Common myeloid progenitor, CD34-positive (primary cell): ENCODE measurements at regions not wholly inside any gene's neighbourhood (a gene's known extent, or its start where the extent isn't known, plus 50 kb on each side); places are given as distances from the start of the nearest gene placed in this dataset.

Experiments
- CTCF ChIA-PET: fragments of 350-600 bp; sonication (Branson Sonifier 250); formaldehyde crosslinking; loops from one replicate; lab custom pipeline; 2021; ENCODE audit warnings: antibody characterized with exemption; lab: Charles Lee
- POLR2A ChIA-PET: fragments of 350-600 bp; sonication (Branson Sonifier 250); formaldehyde crosslinking; loops from one replicate; lab custom pipeline; 2021; ENCODE audit warnings: antibody characterized with exemption; lab: Charles Lee
- DNase-seq, 3 donors: peaks; one replicate each; pipeline versions ENCODE4 v3.0.0 to v3.0.0-alpha.2; 2013
- H3K27ac ChIP-seq, 2 experiments: 1 replicate in 1 of 2; 2 replicates in 1 of 2; pipeline ENCODE4 v1.7.0; 2013; ENCODE audit warnings: inconsistent platforms in 2 of 2, low read length in 2 of 2, mild to moderate bottlenecking in 2 of 2, low read depth in 1 of 2, moderate library complexity in 1 of 2; ENCODE audit not compliant: severe bottlenecking in 2 of 2, insufficient read depth in 1 of 2, poor library complexity in 1 of 2
- H3K27me3 ChIP-seq, 5 experiments: replicated peaks in 2 of 5; 1 replicate in 3 of 5; 2 replicates in 2 of 5; pipeline versions ENCODE4 v1.6.1 to v1.7.0; 2013; ENCODE audit warnings: low read length in 4 of 5, mild to moderate bottlenecking in 2 of 5, moderate library complexity in 2 of 5, inconsistent platforms in 1 of 5; ENCODE audit not compliant: insufficient read depth in 5 of 5, control insufficient read depth in 4 of 5
- H3K36me3 ChIP-seq, 4 experiments: 1 replicate in 2 of 4; 2 replicates in 2 of 4; pipeline versions ENCODE4 v1.6.1 to v1.7.0; 2013; ENCODE audit warnings: low read length in 3 of 4, control low read depth in 1 of 4, mild to moderate bottlenecking in 1 of 4; ENCODE audit not compliant: control insufficient read depth in 4 of 4, insufficient read depth in 4 of 4
- H3K4me1 ChIP-seq, 4 experiments: 1 replicate in 3 of 4; 2 replicates in 1 of 4; pipeline versions ENCODE4 v1.6.1 to v1.7.1; 2013; ENCODE audit warnings: low read length in 3 of 4, mild to moderate bottlenecking in 3 of 4, control low read depth in 1 of 4, inconsistent platforms in 1 of 4, moderate library complexity in 1 of 4; ENCODE audit not compliant: control insufficient read depth in 4 of 4, insufficient read depth in 4 of 4; ENCODE audit errors: control extremely low read depth in 1 of 4
- H3K4me3 ChIP-seq, 7 experiments: 1 replicate in 4 of 7; 2 replicates in 3 of 7; pipeline versions ENCODE4 v1.5.1 to v1.7.0; 2013; ENCODE audit warnings: mild to moderate bottlenecking in 7 of 7, low read length in 6 of 7, moderate library complexity in 6 of 7, inconsistent platforms in 2 of 7, low read depth in 2 of 7, control low read depth in 1 of 7; ENCODE audit not compliant: insufficient read depth in 4 of 7, control insufficient read depth in 1 of 7; ENCODE audit errors: extremely low read depth in 1 of 7
- H3K9me3 ChIP-seq, 5 experiments: 1 replicate in 4 of 5; 2 replicates in 1 of 5; pipeline versions ENCODE4 v1.6.1 to v1.7.1; 2013; ENCODE audit warnings: low read length in 4 of 5, mild to moderate bottlenecking in 2 of 5, inconsistent platforms in 1 of 5, low read depth in 1 of 5, moderate library complexity in 1 of 5; ENCODE audit not compliant: control insufficient read depth in 4 of 5, insufficient read depth in 2 of 5; ENCODE audit errors: control extremely low read depth in 1 of 5
- WGBS: methylation state at CpG from one replicate; pipeline ENCODE4 v1.1.5; 2013; ENCODE audit not compliant: insufficient coverage; 5-methylcytosine and 5-hydroxymethylcytosine counted together

DNA sequence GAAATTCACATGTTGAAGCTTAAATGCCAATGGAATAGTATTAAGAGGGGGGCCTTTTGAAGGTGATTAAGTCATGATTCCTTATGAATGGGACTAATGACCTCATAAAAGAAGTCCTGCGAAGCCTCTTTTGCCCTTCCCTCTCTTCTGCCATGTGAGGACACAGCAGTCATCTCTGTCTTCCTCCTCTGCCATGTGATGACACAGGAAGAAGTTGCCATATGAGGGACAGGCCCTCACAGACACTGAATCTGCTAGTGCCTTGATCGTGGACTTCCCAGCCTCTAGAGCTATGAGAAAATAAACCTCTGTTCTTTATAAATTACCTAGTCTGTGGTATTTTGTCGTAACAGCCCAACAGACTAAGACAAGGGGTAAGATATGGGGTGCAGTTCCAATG is 100.7 kb downstream of the VCPKMT start:
- peaks cover 0 to 9% (median 3%) of the 10 kb centered on the region in 5 experiments for H3K9me3 ChIP-seq
- WGBS = 100% methylated on average over 2 of the region's 3 CpGs
- H3K4me3 ChIP-seq = no peak overlapping the region
- POLR2A ChIA-PET = no interaction called here
- no peaks in the 10 kb centered on the region for H3K4me1 ChIP-seq
- no peaks in the 10 kb centered on the region for H3K36me3 ChIP-seq
- no peaks in the 10 kb centered on the region for H3K27me3 ChIP-seq
- no peak overlapping the region for H3K27ac ChIP-seq
- CTCF ChIA-PET = interaction anchor here (1.2 kb wide), 1 partner anchor 8 kb away, joined by 5 read pairs; no protein-coding TSS in a partner anchor
- DNase-seq = no peak

DNA sequence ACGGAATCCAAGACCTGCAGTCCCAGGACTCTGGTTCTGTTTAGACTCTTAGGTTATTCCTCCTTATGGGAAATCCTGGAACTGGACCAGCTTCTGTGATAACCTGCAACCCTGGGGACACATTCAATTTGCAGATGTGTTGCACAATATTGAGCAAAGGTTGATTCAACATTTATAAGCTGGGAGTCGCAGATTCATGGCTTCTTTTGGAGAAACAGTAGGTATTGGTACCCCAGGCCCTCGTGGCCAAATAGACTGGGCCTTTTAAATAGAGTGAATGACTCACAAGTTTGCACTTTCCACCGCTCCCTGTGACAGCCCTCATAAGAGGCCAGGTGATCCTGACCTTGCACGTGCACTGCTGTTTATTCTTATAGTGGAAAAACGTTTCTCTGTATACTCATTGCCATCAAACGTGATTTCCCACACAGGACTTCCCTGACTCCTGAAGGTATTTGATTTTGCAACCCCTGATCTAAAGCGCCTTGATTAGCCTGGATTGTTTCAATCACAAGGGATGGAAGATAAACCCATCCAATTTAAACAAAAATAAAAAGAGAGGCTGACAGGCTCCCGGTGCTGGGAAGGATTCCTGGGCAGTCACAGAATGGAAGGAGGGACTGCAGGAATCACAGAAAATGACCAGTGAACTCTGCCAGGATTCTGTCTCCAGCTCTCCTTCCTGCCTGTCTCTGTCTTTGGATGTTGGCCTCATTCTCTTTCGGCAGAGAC is 98.0 kb downstream of the VCPKMT start:
- no peaks in the 10 kb centered on the region for H3K27me3 ChIP-seq
- peaks cover 0 to 9% (median 3%) of the 10 kb centered on the region in 5 experiments for H3K9me3 ChIP-seq
- 95% methylated on average over 6 of the region's 10 CpGs for WGBS
- H3K27ac ChIP-seq = no peak overlapping the region
- DNase-seq = no peak
- H3K4me3 ChIP-seq = no peak overlapping the region
- CTCF ChIA-PET = interaction anchor here (0.6 kb wide), 1 partner anchor 10 kb away, joined by 4 read pairs; no protein-coding TSS in a partner anchor
- no peaks in the 10 kb centered on the region for H3K36me3 ChIP-seq
- no peaks in the 10 kb centered on the region for H3K4me1 ChIP-seq
- POLR2A ChIA-PET = no interaction called here

DNA sequence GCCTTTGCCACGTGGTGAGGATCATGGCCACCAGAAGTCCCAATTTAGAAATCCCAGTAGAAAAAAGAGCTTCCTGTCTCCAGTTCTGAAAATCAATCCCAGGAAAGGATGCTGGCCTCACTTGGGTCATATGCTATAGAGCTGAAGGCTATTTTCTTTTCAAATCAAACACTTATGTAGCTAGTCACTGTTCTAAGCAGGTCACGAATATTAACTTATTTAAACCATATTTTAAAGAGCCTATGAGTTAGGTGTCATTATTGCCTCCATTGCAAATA is 97.5 kb downstream of the VCPKMT start:
- POLR2A ChIA-PET = no interaction called here
- Histone ChIP-seq H3K9me3 (peaks cover 0 to 9% (median 3%) of the 10 kb centered on the region in 5 experiments), H3K4me1 (no peaks in the 10 kb centered on the region), H3K27me3 (no peaks in the 10 kb centered on the region), H3K27ac (no peak overlapping the region), H3K36me3 (no peaks in the 10 kb centered on the region), H3K4me3 (no peak overlapping the region)
- 80% methylated on average over 1 of the region's 2 CpGs for WGBS
- no peak for DNase-seq
- CTCF ChIA-PET = no interaction called here

- no peak for DNase-seq
- no peaks in the 10 kb centered on the region for H3K4me1 ChIP-seq
- H3K36me3 ChIP-seq = no peaks in the 10 kb centered on the region
- no peak overlapping the region for H3K27ac ChIP-seq
- H3K27me3 ChIP-seq = no peaks in the 10 kb centered on the region
- no peak overlapping the region for H3K4me3 ChIP-seq
- H3K9me3 ChIP-seq = peaks cover 0 to 10% (median 3%) of the 10 kb centered on the region in 5 experiments
- CTCF ChIA-PET = no interaction called here
- POLR2A ChIA-PET = no interaction called here
These were observed 96.2 kb downstream of the VCPKMT start for GRCh38 chr14:50020184-50020583.

DNA sequence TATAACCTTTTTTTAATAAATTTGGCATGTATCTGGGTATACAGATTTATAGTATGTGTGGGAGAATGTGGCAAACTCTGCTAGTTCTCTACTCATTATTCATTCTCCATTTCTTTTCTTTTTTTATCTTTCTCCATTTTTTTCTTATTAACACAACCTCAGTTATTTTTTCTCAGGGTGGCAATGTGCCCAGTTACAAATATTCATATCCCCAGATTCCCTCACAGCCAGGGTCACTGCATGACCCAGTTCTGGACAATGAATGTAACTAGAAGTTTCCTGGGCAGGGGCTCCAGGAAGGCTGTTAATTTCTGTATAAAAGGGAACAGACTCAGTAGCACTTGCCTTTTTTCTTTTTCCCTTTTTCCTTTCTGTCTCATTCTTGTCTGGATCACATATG is 95.6 kb downstream of the VCPKMT start:
- Histone ChIP-seq H3K4me3 (no peak overlapping the region), H3K27me3 (no peaks in the 10 kb centered on the region), H3K27ac (no peak overlapping the region), H3K4me1 (no peaks in the 10 kb centered on the region), H3K9me3 (peaks cover 0 to 16% (median 6%) of the 10 kb centered on the region in 5 experiments), H3K36me3 (no peaks in the 10 kb centered on the region)
- ChIA-PET CTCF (no interaction called here), POLR2A (no interaction called here)
- DNase-seq = no peak

GRCh38 chr14:50021261-50022031 is 94.9 kb downstream of the VCPKMT start:
- Histone ChIP-seq H3K27ac (no peak overlapping the region), H3K4me3 (no peak overlapping the region), H3K9me3 (peaks cover 0 to 17% (median 8%) of the 10 kb centered on the region in 5 experiments), H3K27me3 (no peaks in the 10 kb centered on the region), H3K4me1 (no peaks in the 10 kb centered on the region), H3K36me3 (no peaks in the 10 kb centered on the region)
- CTCF ChIA-PET = interaction anchor here (0.9 kb wide), 1 partner anchor 15 kb away, joined by 3 read pairs; no protein-coding TSS in a partner anchor
- 96% methylated on average over 5 of the region's 5 CpGs for WGBS
- DNase-seq = no peak
- POLR2A ChIA-PET = no interaction called here

DNA sequence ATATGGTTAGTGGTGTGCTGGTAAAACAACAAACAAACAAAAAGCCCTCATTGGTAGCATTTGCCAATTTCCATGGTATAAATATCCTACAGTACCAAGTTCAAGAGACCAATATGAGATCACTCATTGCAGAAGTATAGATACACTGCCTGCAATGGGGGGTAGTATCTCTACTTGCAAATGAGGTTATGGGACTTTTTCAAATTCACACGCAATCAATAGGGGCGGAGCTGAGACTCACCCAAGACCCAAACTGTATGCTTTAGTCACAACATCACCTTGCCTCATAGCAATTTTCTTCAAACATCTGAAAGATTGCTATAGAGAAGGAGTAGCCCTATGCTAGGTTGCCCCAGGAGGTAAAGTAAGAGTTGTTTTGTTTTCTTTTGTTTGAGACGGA is 93.7 kb downstream of the VCPKMT start:
- no peaks in the 10 kb centered on the region for H3K4me1 ChIP-seq
- 100% methylated on average over 1 of the region's 3 CpGs for WGBS
- POLR2A ChIA-PET = no interaction called here

More for the DNA sequence above, 93.7 kb downstream of the VCPKMT start:
- no peak for DNase-seq
- Histone ChIP-seq H3K4me3 (no peak overlapping the region), H3K36me3 (no peaks in the 10 kb centered on the region), H3K27ac (no peak overlapping the region), H3K9me3 (peaks cover 0 to 17% (median 8%) of the 10 kb centered on the region in 5 experiments), H3K27me3 (no peaks in the 10 kb centered on the region)
- CTCF ChIA-PET = no interaction called here
